ENCODE measurements at regions not wholly inside any gene's neighbourhood (a gene's known extent, or its start where the extent isn't known, plus 50 kb on each side); places are given as distances from the start of the nearest gene placed in this dataset.
"Not testable (repeated sequence)": the region's sequence is repeated elsewhere in the genome, so short reads cannot be mapped to it uniquely, and the experiment has no call there.

DNA sequence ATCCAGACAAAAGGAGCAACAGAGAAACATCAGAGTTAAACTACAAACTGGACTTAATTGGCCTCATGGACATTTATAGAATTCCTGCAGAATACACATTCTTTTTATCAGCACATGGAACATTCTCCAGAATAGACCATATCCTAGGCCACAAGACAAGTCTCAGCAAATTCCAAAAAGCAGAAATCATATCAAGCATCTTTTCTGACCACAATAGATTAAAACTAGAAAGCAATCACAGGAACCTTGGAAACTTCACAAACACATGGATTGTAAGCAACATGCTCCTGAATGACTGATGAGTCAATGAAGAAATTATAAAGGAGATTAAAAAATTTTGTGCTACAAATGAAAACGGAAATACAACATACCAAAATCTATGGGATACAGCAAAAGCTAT, 526.7 kb downstream of the PCDH7 start:
- Histone ChIP-seq H3K27ac (no peak overlapping the region), H3K27me3 (no peaks in the 10 kb centered on the region), H3K4me3 (no peak overlapping the region), H3K9me3 (no peaks in the 10 kb centered on the region), H3K36me3 (no peaks in the 10 kb centered on the region), H3K4me1 (no peaks in the 10 kb centered on the region)
- 47 to 85% (median 73%) methylated on average over 1 of the region's 1 CpG for WGBS, 5 donors
- intact Hi-C loops (cut with DNase I; ENCODE audit: low total_unique reads), result no loop called here
- DNase-seq, result no peak
- no peak for TF ChIP-seq POLR2AphosphoS5 (IDR thresholded peaks at IDR 0.05)
- no peak for TF ChIP-seq POLR2A (IDR thresholded peaks at IDR 0.05)

DNA sequence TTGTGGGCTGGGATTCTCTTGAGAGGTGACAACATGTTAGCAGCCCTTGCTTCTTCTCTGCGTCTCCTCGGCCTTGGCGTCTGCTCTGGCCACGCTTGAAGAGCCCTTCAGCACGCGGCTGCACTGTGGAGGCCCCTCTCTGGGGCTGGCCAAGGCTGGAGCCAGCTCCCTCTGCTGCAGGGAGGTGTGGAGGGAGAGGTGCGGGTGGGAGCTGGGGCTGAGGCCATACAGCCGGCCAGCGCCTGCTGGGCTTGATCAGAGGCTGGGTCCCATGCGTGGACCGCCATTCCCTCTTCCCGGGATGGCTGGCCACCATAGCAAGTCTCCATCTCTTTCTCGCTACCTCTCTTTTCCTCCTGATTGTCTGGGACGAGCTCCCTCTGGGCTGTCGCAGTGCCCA, 539.0 kb downstream of the PCDH7 start:
- no peak for TF ChIP-seq EP300 (IDR thresholded peaks at IDR 0.05)
- TF ChIP-seq, protein P1, sequence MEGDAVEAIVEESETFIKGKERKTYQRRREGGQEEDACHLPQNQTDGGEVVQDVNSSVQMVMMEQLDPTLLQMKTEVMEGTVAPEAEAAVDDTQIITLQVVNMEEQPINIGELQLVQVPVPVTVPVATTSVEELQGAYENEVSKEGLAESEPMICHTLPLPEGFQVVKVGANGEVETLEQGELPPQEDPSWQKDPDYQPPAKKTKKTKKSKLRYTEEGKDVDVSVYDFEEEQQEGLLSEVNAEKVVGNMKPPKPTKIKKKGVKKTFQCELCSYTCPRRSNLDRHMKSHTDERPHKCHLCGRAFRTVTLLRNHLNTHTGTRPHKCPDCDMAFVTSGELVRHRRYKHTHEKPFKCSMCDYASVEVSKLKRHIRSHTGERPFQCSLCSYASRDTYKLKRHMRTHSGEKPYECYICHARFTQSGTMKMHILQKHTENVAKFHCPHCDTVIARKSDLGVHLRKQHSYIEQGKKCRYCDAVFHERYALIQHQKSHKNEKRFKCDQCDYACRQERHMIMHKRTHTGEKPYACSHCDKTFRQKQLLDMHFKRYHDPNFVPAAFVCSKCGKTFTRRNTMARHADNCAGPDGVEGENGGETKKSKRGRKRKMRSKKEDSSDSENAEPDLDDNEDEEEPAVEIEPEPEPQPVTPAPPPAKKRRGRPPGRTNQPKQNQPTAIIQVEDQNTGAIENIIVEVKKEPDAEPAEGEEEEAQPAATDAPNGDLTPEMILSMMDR (IDR thresholded peaks at IDR 0.05), result no peak
- TF ChIP-seq POLR2AphosphoS5 (IDR thresholded peaks at IDR 0.05), result no peak
- TF ChIP-seq POLR2A (IDR thresholded peaks at IDR 0.05), result no peak
- Histone ChIP-seq H3K36me3 (no peaks in the 10 kb centered on the region), H3K27ac (no peak overlapping the region), H3K9me3 (no peaks in the 10 kb centered on the region), H3K4me3 (no peak overlapping the region), H3K4me1 (no peaks in the 10 kb centered on the region), H3K27me3 (no peaks in the 10 kb centered on the region)
- intact Hi-C loops (cut with DNase I; ENCODE audit: low total_unique reads), result no loop called here
- DNase-seq, result no peak
- WGBS, 5 donors, result 93 to 98% (median 97%) methylated on average over 15 of the region's 15 CpGs

DNA sequence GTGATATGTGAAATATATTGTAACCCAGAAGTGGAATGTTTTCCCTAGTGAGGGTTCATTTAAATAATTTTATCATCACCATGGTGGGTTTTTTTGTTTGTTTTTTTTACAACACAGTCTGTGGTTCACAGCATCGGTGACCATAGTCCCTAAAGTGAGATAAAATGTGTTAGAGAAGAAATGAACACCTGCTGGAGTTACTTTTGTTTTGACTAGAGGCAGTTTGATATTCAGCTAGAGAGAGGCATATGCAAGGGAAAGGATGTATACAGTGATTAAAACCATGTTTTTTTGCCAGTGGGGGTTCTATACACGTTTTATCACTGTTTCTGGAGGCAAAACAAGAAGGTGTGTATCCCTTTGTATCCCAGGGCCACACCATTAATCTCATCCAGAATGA, 541.5 kb downstream of the PCDH7 start:
- no peaks in the 10 kb centered on the region for H3K36me3 ChIP-seq
- TF ChIP-seq EP300 (IDR thresholded peaks at IDR 0.05) (no peak), POLR2A (IDR thresholded peaks at IDR 0.05) (no peak), POLR2AphosphoS5 (IDR thresholded peaks at IDR 0.05) (no peak)
- TF ChIP-seq, protein P1 (IDR thresholded peaks at IDR 0.05), result no peak
- no peak overlapping the region for H3K4me3 ChIP-seq
- 17 to 35% (median 22%) methylated on average over 2 of the region's 2 CpGs for WGBS, 5 donors
- intact Hi-C loops (cut with DNase I; ENCODE audit: low total_unique reads), result no loop called here
- H3K9me3 ChIP-seq, result no peaks in the 10 kb centered on the region
- no peaks in the 10 kb centered on the region for H3K4me1 ChIP-seq
- no peak for DNase-seq
- H3K27me3 ChIP-seq, result no peaks in the 10 kb centered on the region
- no peak overlapping the region for H3K27ac ChIP-seq

DNA sequence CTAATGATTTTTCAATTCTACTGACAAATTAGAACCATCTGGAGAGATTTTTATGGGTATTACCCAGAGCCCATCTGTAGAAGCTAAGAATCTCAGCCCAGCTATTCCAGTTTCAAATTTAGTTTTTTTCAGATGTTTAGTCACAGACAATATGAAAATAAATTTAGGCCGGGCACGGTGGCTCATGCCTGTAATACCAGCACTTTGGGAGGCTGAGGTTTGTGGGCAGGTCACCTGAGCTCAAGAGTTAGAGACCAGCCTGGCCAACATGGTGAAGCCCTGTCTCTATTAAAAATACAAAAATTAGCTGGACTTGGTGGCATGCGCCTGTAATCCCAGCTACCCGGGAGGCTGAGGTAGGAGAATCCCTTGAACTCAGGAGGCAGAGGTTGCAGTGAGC, 545.9 kb downstream of the PCDH7 start:
- H3K36me3 ChIP-seq; H3K27ac ChIP-seq; H3K27me3 ChIP-seq; H3K4me3 ChIP-seq; H3K9me3 ChIP-seq; H3K4me1 ChIP-seq; DNase-seq; intact Hi-C loops (cut with DNase I; ENCODE audit: low total_unique reads): not testable (repeated sequence)
- 91 to 98% (median 95%) methylated on average over 4 of the region's 4 CpGs for WGBS, 5 donors

DNA sequence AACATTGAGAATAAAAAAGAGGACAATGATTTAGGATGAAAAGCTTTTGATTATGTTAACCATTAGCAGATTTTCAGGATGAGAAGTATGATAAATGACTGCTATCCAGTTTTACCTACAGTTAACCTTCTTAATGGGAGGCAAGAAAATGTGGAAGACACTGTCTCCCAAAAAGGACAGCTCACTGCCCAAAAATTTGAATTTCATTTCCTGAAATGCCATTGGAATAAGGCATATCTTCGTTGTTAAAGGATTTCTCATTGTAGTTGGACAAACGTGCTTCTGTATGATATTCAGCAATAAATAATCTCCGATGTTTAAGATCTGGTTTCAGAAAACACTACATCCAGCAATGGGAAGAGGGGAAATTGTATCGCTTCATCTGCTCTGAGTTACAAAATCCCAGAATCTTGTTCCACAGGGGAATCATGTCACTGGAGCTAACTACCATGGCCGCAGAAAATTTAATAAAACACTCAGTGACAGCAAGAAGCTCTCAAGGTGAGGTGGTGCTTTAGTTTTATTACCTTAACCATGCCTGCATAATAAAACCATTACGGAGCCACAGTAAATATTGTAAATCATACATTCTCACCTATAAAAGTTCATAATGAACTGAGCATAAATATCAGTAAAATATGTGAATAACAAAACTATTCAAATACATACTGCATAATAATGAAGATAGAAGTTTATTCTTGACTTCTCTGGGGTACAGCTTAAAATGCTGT, 552.3 kb downstream of the PCDH7 start:
- WGBS, 5 donors, result 81 to 91% (median 88%) methylated on average over 6 of the region's 6 CpGs
- Histone ChIP-seq H3K36me3 (no peaks in the 10 kb centered on the region), H3K4me1 (peaks cover 0 to 5% (median 0%) of the 10 kb centered on the region in 4 donors), H3K27ac (no peak overlapping the region), H3K9me3 (no peaks in the 10 kb centered on the region), H3K4me3 (no peak overlapping the region), H3K27me3 (no peaks in the 10 kb centered on the region)
- TF ChIP-seq, protein P1 (IDR thresholded peaks at IDR 0.05), result no peak
- TF ChIP-seq POLR2A (IDR thresholded peaks at IDR 0.05), result no peak
- TF ChIP-seq EP300 (IDR thresholded peaks at IDR 0.05), result no peak
- TF ChIP-seq POLR2AphosphoS5 (IDR thresholded peaks at IDR 0.05), result no peak
- intact Hi-C loops (cut with DNase I; ENCODE audit: low total_unique reads), result no loop called here
- no peak for DNase-seq

All from stomach (tissue), 8 donors.